ENCODE measurements at regions not wholly inside any gene's neighbourhood (a gene's known extent, or its start where the extent isn't known, plus 50 kb on each side); places are given as distances from the start of the nearest gene placed in this dataset.

DNA sequence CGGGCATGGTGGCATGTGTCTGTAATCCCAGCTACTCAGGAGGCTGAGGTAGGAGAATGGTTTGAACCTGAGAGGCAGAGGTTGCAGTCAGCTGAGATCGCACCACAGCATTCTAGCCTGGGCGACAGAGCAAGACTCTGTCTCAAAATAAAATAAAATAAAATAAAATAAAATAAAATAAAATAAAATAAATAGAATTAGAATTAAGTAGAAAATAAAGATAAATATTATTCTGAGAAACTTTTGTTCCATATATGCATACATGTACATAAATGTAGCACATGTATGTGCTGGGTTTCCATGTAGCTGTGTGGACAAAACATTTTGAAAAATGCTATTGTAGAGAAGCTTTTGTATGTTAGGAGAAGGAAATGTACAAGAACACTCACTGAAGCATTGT lies 129.4 kb upstream of the VLDLR start (continued):
- TF ChIP-seq, protein P1, sequence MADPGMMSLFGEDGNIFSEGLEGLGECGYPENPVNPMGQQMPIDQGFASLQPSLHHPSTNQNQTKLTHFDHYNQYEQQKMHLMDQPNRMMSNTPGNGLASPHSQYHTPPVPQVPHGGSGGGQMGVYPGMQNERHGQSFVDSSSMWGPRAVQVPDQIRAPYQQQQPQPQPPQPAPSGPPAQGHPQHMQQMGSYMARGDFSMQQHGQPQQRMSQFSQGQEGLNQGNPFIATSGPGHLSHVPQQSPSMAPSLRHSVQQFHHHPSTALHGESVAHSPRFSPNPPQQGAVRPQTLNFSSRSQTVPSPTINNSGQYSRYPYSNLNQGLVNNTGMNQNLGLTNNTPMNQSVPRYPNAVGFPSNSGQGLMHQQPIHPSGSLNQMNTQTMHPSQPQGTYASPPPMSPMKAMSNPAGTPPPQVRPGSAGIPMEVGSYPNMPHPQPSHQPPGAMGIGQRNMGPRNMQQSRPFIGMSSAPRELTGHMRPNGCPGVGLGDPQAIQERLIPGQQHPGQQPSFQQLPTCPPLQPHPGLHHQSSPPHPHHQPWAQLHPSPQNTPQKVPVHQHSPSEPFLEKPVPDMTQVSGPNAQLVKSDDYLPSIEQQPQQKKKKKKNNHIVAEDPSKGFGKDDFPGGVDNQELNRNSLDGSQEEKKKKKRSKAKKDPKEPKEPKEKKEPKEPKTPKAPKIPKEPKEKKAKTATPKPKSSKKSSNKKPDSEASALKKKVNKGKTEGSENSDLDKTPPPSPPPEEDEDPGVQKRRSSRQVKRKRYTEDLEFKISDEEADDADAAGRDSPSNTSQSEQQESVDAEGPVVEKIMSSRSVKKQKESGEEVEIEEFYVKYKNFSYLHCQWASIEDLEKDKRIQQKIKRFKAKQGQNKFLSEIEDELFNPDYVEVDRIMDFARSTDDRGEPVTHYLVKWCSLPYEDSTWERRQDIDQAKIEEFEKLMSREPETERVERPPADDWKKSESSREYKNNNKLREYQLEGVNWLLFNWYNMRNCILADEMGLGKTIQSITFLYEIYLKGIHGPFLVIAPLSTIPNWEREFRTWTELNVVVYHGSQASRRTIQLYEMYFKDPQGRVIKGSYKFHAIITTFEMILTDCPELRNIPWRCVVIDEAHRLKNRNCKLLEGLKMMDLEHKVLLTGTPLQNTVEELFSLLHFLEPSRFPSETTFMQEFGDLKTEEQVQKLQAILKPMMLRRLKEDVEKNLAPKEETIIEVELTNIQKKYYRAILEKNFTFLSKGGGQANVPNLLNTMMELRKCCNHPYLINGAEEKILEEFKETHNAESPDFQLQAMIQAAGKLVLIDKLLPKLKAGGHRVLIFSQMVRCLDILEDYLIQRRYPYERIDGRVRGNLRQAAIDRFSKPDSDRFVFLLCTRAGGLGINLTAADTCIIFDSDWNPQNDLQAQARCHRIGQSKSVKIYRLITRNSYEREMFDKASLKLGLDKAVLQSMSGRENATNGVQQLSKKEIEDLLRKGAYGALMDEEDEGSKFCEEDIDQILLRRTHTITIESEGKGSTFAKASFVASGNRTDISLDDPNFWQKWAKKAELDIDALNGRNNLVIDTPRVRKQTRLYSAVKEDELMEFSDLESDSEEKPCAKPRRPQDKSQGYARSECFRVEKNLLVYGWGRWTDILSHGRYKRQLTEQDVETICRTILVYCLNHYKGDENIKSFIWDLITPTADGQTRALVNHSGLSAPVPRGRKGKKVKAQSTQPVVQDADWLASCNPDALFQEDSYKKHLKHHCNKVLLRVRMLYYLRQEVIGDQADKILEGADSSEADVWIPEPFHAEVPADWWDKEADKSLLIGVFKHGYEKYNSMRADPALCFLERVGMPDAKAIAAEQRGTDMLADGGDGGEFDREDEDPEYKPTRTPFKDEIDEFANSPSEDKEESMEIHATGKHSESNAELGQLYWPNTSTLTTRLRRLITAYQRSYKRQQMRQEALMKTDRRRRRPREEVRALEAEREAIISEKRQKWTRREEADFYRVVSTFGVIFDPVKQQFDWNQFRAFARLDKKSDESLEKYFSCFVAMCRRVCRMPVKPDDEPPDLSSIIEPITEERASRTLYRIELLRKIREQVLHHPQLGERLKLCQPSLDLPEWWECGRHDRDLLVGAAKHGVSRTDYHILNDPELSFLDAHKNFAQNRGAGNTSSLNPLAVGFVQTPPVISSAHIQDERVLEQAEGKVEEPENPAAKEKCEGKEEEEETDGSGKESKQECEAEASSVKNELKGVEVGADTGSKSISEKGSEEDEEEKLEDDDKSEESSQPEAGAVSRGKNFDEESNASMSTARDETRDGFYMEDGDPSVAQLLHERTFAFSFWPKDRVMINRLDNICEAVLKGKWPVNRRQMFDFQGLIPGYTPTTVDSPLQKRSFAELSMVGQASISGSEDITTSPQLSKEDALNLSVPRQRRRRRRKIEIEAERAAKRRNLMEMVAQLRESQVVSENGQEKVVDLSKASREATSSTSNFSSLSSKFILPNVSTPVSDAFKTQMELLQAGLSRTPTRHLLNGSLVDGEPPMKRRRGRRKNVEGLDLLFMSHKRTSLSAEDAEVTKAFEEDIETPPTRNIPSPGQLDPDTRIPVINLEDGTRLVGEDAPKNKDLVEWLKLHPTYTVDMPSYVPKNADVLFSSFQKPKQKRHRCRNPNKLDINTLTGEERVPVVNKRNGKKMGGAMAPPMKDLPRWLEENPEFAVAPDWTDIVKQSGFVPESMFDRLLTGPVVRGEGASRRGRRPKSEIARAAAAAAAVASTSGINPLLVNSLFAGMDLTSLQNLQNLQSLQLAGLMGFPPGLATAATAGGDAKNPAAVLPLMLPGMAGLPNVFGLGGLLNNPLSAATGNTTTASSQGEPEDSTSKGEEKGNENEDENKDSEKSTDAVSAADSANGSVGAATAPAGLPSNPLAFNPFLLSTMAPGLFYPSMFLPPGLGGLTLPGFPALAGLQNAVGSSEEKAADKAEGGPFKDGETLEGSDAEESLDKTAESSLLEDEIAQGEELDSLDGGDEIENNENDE (IDR thresholded peaks at IDR 0.05; ENCODE audit: low read depth, low read length) = no peak
- no peak for TF ChIP-seq EWSR1 (IDR thresholded peaks at IDR 0.05; ENCODE audit: borderline replicate concordance, low read depth, partially characterized antibody)
- TF ChIP-seq, protein P2, sequence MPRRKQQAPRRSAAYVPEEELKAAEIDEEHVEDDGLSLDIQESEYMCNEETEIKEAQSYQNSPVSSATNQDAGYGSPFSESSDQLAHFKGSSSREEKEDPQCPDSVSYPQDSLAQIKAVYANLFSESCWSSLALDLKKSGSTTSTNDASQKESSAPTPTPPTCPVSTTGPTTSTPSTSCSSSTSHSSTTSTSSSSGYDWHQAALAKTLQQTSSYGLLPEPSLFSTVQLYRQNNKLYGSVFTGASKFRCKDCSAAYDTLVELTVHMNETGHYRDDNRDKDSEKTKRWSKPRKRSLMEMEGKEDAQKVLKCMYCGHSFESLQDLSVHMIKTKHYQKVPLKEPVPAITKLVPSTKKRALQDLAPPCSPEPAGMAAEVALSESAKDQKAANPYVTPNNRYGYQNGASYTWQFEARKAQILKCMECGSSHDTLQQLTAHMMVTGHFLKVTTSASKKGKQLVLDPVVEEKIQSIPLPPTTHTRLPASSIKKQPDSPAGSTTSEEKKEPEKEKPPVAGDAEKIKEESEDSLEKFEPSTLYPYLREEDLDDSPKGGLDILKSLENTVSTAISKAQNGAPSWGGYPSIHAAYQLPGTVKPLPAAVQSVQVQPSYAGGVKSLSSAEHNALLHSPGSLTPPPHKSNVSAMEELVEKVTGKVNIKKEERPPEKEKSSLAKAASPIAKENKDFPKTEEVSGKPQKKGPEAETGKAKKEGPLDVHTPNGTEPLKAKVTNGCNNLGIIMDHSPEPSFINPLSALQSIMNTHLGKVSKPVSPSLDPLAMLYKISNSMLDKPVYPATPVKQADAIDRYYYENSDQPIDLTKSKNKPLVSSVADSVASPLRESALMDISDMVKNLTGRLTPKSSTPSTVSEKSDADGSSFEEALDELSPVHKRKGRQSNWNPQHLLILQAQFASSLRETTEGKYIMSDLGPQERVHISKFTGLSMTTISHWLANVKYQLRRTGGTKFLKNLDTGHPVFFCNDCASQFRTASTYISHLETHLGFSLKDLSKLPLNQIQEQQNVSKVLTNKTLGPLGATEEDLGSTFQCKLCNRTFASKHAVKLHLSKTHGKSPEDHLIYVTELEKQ (CRISPR knock-in tag; IDR thresholded peaks at IDR 0.05) = no peak
- no peak for TF ChIP-seq CEBPB (tag; IDR thresholded peaks at IDR 0.05)
- TF ChIP-seq, protein P3, sequence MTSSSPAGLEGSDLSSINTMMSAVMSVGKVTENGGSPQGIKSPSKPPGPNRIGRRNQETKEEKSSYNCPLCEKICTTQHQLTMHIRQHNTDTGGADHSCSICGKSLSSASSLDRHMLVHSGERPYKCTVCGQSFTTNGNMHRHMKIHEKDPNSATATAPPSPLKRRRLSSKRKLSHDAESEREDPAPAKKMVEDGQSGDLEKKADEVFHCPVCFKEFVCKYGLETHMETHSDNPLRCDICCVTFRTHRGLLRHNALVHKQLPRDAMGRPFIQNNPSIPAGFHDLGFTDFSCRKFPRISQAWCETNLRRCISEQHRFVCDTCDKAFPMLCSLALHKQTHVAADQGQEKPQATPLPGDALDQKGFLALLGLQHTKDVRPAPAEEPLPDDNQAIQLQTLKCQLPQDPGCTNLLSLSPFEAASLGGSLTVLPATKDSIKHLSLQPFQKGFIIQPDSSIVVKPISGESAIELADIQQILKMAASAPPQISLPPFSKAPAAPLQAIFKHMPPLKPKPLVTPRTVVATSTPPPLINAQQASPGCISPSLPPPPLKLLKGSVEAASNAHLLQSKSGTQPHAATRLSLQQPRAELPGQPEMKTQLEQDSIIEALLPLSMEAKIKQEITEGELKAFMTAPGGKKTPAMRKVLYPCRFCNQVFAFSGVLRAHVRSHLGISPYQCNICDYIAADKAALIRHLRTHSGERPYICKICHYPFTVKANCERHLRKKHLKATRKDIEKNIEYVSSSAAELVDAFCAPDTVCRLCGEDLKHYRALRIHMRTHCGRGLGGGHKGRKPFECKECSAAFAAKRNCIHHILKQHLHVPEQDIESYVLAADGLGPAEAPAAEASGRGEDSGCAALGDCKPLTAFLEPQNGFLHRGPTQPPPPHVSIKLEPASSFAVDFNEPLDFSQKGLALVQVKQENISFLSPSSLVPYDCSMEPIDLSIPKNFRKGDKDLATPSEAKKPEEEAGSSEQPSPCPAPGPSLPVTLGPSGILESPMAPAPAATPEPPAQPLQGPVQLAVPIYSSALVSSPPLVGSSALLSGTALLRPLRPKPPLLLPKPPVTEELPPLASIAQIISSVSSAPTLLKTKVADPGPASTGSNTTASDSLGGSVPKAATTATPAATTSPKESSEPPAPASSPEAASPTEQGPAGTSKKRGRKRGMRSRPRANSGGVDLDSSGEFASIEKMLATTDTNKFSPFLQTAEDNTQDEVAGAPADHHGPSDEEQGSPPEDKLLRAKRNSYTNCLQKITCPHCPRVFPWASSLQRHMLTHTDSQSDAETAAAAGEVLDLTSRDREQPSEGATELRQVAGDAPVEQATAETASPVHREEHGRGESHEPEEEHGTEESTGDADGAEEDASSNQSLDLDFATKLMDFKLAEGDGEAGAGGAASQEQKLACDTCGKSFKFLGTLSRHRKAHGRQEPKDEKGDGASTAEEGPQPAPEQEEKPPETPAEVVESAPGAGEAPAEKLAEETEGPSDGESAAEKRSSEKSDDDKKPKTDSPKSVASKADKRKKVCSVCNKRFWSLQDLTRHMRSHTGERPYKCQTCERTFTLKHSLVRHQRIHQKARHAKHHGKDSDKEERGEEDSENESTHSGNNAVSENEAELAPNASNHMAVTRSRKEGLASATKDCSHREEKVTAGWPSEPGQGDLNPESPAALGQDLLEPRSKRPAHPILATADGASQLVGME (CRISPR knock-in tag; IDR thresholded peaks at IDR 0.05) = no peak
- no peak for TF ChIP-seq OTX1 (CRISPR knock-in tag; IDR thresholded peaks at IDR 0.05)
